HAP-1 (cell line): ENCODE measurements at regions not wholly inside any gene's neighbourhood (a gene's known extent, or its start where the extent isn't known, plus 50 kb on each side); places are given as distances from the start of the nearest gene placed in this dataset.

ENCODE experiments used
- DNase-seq, 2 experiments: peaks; one replicate each; pipeline ENCODE4 v3.0.0-alpha.2; 2016 to 2020; ENCODE audit warnings: low spot score in 2 of 2
- H3K27me3 ChIP-seq: fragments of 250-450 bp; sonication (Bioruptor Pico); 2 replicates; pipeline ENCODE4 v1.5.1; 2020; ENCODE audit warnings: low read depth, mild to moderate bottlenecking, moderate library complexity
- H3K36me3 ChIP-seq: fragments of 250-450 bp; sonication (Bioruptor Pico); replicated peaks from 2 replicates; pipeline ENCODE4 v1.5.1; 2020; ENCODE audit warnings: mild to moderate bottlenecking
- H3K4me1 ChIP-seq: fragments of 250-450 bp; sonication (Bioruptor Pico); 2 replicates; pipeline ENCODE4 v1.5.1; 2020; ENCODE audit warnings: mild to moderate bottlenecking
- H3K4me3 ChIP-seq: fragments of 250-450 bp; sonication (Bioruptor Pico); 2 replicates; pipeline ENCODE4 v1.5.1; 2020; ENCODE audit warnings: mild to moderate bottlenecking, moderate library complexity
- H3K9me3 ChIP-seq: fragments of 250-450 bp; sonication (Bioruptor Pico); 2 replicates; pipeline ENCODE4 v1.5.1; 2020; ENCODE audit warnings: mild to moderate bottlenecking, moderate library complexity
- in situ Hi-C: fragments of 300-500 bp; cut with MboI; formaldehyde crosslinking; loops from 3 replicates; pipeline ENCODE4 v1.14.3; 2020; ENCODE audit warnings: low sequenced_read_pairs, inconsistent platforms, mixed read lengths

- DNase-seq = no peak
- Histone ChIP-seq H3K4me3 (no peak overlapping the region), H3K9me3 (no peaks in the 10 kb centered on the region)
Observed at GRCh38 chr19:28332886-28333285, 880.1 kb downstream of the UQCRFS1 start.

DNA sequence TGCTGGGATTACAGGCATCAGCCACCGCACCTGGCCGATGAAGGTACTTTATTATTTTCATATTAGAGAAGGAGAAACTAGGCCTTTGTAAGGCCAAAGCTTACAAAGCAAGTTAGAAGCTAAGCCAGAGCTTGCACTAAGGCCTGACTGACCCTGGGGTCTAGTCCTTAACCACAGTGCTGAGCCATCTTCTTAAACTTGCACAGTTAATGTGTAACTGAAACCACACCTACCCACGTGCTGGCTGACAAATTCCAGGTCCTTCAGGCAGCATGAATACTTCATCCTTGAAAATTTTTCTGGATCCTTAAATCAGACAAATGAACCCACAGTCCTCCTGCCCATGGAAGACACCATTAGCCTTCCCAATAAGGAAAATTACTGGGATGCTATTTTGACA is 880.6 kb downstream of the UQCRFS1 start:
- in situ Hi-C loops = no loop called here
- Histone ChIP-seq H3K4me1 (no peaks in the 10 kb centered on the region), H3K4me3 (no peak overlapping the region), H3K36me3 (no peaks in the 10 kb centered on the region), H3K9me3 (no peaks in the 10 kb centered on the region), H3K27me3 (no peaks in the 10 kb centered on the region)
- DNase-seq = no peak

More at GRCh38 chr19:28332886-28333285, 880.1 kb downstream of the UQCRFS1 start:
- in situ Hi-C loops = no loop called here
- Histone ChIP-seq H3K27me3 (no peaks in the 10 kb centered on the region), H3K4me1 (no peaks in the 10 kb centered on the region), H3K36me3 (no peaks in the 10 kb centered on the region)

GRCh38 chr19:28331596-28331995 is 881.4 kb downstream of the UQCRFS1 start:
- Histone ChIP-seq H3K4me3 (no peak overlapping the region), H3K9me3 (no peaks in the 10 kb centered on the region), H3K27me3 (no peaks in the 10 kb centered on the region), H3K36me3 (no peaks in the 10 kb centered on the region), H3K4me1 (no peaks in the 10 kb centered on the region)
- no peak for DNase-seq
- in situ Hi-C loops = no loop called here

- no peaks in the 10 kb centered on the region for H3K9me3 ChIP-seq
- H3K4me3 ChIP-seq = no peak overlapping the region
- H3K36me3 ChIP-seq = no peaks in the 10 kb centered on the region
- DNase-seq = no peak
- H3K27me3 ChIP-seq = no peaks in the 10 kb centered on the region
- in situ Hi-C loops = no loop called here
- H3K4me1 ChIP-seq = no peaks in the 10 kb centered on the region
Observed at GRCh38 chr19:28330831-28331230, 882.1 kb downstream of the UQCRFS1 start.

- no peaks in the 10 kb centered on the region for H3K4me1 ChIP-seq
- H3K9me3 ChIP-seq = no peaks in the 10 kb centered on the region
- in situ Hi-C loops = no loop called here
- no peaks in the 10 kb centered on the region for H3K36me3 ChIP-seq
- no peak overlapping the region for H3K4me3 ChIP-seq
- DNase-seq = no peak
- H3K27me3 ChIP-seq = no peaks in the 10 kb centered on the region
Observed at GRCh38 chr19:28329429-28329828, 883.5 kb downstream of the UQCRFS1 start.

DNA sequence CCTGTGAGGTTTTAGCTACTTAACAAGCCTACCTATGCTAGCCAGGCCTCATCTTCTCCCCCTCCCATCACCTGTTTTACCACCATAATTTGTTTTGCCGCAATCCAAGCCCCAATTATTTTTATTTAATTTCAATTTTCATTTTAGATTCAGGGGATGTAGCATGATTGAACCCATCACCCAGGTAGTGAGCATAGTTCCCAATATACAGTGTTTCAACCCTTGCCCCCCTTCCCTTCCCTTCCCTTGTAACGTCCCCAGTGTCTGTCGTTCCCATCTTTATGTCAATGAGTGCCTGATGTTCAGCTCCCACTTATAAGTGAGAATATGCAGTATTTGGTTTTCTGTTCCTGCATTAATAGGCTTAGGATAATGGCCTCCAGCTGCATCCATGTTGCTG is 885.0 kb downstream of the UQCRFS1 start:
- no peak overlapping the region for H3K4me3 ChIP-seq
- no peaks in the 10 kb centered on the region for H3K4me1 ChIP-seq
- no peaks in the 10 kb centered on the region for H3K36me3 ChIP-seq
- no peaks in the 10 kb centered on the region for H3K27me3 ChIP-seq
- no peak for DNase-seq
- in situ Hi-C loops = no loop called here
- no peaks in the 10 kb centered on the region for H3K9me3 ChIP-seq

DNA sequence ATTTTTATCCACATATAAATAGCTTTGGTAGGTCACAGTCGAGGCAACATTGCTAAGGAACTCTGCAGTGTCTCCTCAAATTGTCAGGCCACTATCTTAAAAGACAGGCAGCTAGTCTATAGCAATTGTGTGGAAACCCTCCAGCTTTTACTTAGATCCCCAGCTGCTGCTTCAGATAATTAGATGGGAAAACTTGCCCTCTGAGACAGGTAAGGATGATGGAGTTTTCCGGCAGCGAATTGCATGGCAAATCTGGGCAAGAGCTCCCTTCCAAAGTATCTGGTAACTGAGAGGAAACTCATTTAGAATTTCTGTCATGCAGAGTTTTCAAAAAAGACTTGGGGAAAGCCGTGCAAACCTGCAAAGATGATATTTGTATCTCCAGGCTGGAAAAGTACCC is 886.2 kb downstream of the UQCRFS1 start:
- H3K9me3 ChIP-seq = no peaks in the 10 kb centered on the region
- no peak overlapping the region for H3K4me3 ChIP-seq
- DNase-seq = no peak
- no peaks in the 10 kb centered on the region for H3K4me1 ChIP-seq
- H3K27me3 ChIP-seq = no peaks in the 10 kb centered on the region
- H3K36me3 ChIP-seq = no peaks in the 10 kb centered on the region
- in situ Hi-C loops = no loop called here

DNA sequence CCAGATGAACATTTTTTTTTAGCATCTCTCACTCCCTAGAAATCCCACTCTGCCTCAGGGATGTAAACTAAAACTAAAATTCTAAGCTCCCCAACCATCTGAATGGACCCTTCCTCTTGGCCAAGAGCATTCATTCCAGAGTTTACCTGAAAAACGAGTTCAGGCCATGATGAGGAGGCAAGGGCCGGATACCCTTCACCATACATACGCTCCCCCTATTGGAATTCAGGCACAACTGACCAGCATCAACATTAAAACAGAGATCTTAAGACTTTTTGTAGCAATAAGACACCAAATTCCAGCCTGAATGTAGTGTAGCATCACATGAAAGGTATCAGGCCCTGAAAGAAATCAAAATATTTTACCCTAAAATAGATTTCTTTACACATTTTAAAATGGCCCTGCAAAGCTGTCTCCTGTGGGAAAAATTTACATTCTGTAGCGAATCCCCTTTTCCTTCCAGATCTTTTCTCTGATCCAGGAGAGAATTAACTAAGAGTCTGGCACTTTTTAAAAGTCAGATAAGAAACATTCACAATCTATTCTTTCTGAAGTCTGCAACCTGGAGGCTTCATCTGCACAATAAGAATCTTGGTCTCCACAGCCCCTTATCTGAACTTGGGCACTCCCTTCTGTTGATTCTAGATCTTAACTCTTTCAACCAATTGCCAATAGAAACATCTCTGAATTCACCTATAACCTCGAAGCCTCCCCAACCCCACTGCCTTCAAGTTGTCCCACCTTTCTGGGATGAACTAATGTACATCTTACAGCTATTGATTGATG is 888.5 kb downstream of the UQCRFS1 start:
- no peak for DNase-seq
- no peaks in the 10 kb centered on the region for H3K27me3 ChIP-seq
- no peaks in the 10 kb centered on the region for H3K4me1 ChIP-seq
- in situ Hi-C loops = no loop called here
- H3K4me3 ChIP-seq = no peak overlapping the region
- H3K36me3 ChIP-seq = no peaks in the 10 kb centered on the region
- no peaks in the 10 kb centered on the region; the same call in 1 of the 2 replicates for H3K9me3 ChIP-seq

DNA sequence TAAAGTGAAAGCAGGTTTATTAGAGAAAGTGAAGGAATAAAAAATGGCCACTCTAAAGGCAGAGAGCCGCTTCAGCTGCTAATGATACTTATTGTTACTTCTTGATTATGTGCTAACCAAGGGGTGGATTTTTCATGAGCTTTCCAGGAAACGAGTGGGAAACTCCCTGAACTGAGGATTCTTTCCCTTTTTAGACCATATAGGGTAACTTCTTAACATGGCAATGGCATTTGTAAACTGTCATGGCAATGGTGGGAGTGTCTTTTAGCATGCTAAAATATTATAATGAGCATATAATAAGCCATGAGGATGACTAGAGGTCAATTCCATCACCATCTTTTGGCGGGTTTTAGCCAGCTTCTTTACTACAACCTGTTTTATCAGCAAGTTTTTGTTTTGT is 890.0 kb downstream of the UQCRFS1 start:
- no peaks in the 10 kb centered on the region for H3K36me3 ChIP-seq
- H3K27me3 ChIP-seq = no peaks in the 10 kb centered on the region
- H3K4me1 ChIP-seq = no peaks in the 10 kb centered on the region
- no peaks in the 10 kb centered on the region; the same call in 1 of the 2 replicates for H3K9me3 ChIP-seq
- DNase-seq = no peak
- in situ Hi-C loops = no loop called here
- H3K4me3 ChIP-seq = no peak overlapping the region

- in situ Hi-C loops = no loop called here
- no peaks in the 10 kb centered on the region for H3K36me3 ChIP-seq
- H3K27me3 ChIP-seq = no peaks in the 10 kb centered on the region
- H3K4me1 ChIP-seq = no peaks in the 10 kb centered on the region
- no peak for DNase-seq
- H3K4me3 ChIP-seq = no peak overlapping the region
- H3K9me3 ChIP-seq = no peaks in the 10 kb centered on the region; the same call in 1 of the 2 replicates
Observed at GRCh38 chr19:28322491-28322890, 890.5 kb downstream of the UQCRFS1 start.

GRCh38 chr19:28319918-28320317 is 893.0 kb downstream of the UQCRFS1 start:
- H3K36me3 ChIP-seq = no peaks in the 10 kb centered on the region
- DNase-seq = no peak
- H3K4me1 ChIP-seq = no peaks in the 10 kb centered on the region
- H3K27me3 ChIP-seq = no peaks in the 10 kb centered on the region
- in situ Hi-C loops = no loop called here
- H3K4me3 ChIP-seq = no peak overlapping the region
- H3K9me3 ChIP-seq = no peaks in the 10 kb centered on the region; the same call in 1 of the 2 replicates

GRCh38 chr19:28319227-28319626 is 893.7 kb downstream of the UQCRFS1 start:
- in situ Hi-C loops = no loop called here
- Histone ChIP-seq H3K4me1 (no peaks in the 10 kb centered on the region), H3K36me3 (no peaks in the 10 kb centered on the region), H3K27me3 (no peaks in the 10 kb centered on the region), H3K4me3 (no peak overlapping the region), H3K9me3 (no peaks in the 10 kb centered on the region; the same call in 1 of the 2 replicates)
- no peak for DNase-seq

GRCh38 chr19:28318469-28319179 is 894.3 kb downstream of the UQCRFS1 start:
- H3K27me3 ChIP-seq = no peaks in the 10 kb centered on the region
- DNase-seq = no peak
- H3K9me3 ChIP-seq = no peaks in the 10 kb centered on the region; the same call in 1 of the 2 replicates
- no peaks in the 10 kb centered on the region for H3K4me1 ChIP-seq
- in situ Hi-C loops = no loop called here
- no peak overlapping the region for H3K4me3 ChIP-seq
- H3K36me3 ChIP-seq = no peaks in the 10 kb centered on the region

DNA sequence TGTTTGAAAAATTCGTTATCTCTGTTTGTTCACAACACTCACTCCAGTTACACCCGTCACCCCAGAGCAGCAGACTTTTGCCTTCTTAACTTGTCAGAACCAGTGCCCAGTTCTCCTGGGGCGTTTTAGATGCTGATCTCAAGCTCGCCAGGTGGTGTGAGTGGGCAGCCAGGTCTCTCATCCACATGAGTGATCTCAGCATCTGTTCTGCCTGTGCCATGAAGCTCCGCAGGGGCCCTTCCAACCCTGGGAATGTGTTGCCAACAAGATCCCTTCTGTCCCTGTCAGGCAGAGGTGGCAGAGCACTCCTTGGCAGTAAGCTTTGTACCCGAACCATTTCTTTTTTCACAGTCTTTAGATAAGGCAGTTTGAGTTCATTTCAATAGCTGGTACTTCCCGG is 896.5 kb downstream of the UQCRFS1 start:
- in situ Hi-C loops = no loop called here
- Histone ChIP-seq H3K36me3 (no peaks in the 10 kb centered on the region), H3K27me3 (no peaks in the 10 kb centered on the region), H3K9me3 (no peaks in the 10 kb centered on the region; the same call in 1 of the 2 replicates), H3K4me1 (no peaks in the 10 kb centered on the region), H3K4me3 (no peak overlapping the region)
- DNase-seq = no peak
